ENCODE measurements at regions not wholly inside any gene's neighbourhood (a gene's known extent, or its start where the extent isn't known, plus 50 kb on each side); places are given as distances from the start of the nearest gene placed in this dataset.

- Histone ChIP-seq H3K27ac (ENCODE audit: low read length) (no peak overlapping the region), H3K4me1 (ENCODE audit: control insufficient read depth, insufficient read depth, low read length) (no peaks in the 10 kb centered on the region), H3K4me3 (ENCODE audit: low read depth in 2 of 2, low read length in 2 of 2) (no peak overlapping the region), H3K27me3 (ENCODE audit: control insufficient read depth, insufficient read depth, low read length) (peaks cover 6% of the 10 kb centered on the region; the same call in 1 of the 2 replicates), H3K36me3 (ENCODE audit: control insufficient read depth, insufficient read depth, low read length) (no peaks in the 10 kb centered on the region), H3K9me3 (ENCODE audit: control insufficient read depth, insufficient read depth, low read depth, low read length) (no peaks in the 10 kb centered on the region)
- TF ChIP-seq SIN3A (IDR thresholded peaks at IDR 0.05; ENCODE audit: borderline replicate concordance, insufficient read depth, low read depth, low read length) (no peak), POLR2AphosphoS5 (IDR thresholded peaks at IDR 0.05; ENCODE audit: low read depth, low read length) (no peak), CTCF (IDR thresholded peaks at IDR 0.05) (no peak), REST (IDR thresholded peaks at IDR 0.05; ENCODE audit: insufficient read depth in 1 of 2, low read depth in 2 of 2, low read length in 1 of 2) (no peak), TCF7L2 (IDR thresholded peaks at IDR 0.05; ENCODE audit: low read depth, low read length) (no peak)
- ChIA-PET POLR2A (no interaction called here), CTCF (no interaction called here)
- DNase-seq (ENCODE audit: low read depth, low spot score), result no peak
- intact Hi-C loops (cut with micrococcal nuclease; ENCODE audit: unreplicated experiment) (no loop called here), in situ Hi-C loops (cut with HindIII; ENCODE audit: low pct_unique_long_range_greater_than_20kb, low sequenced_read_pairs) (no loop called here)
- no TSS peak for BruUV-seq (replicated peaks)
- ATAC-seq, result no peak
These were observed 451.5 kb downstream of the GLRX3 start for GRCh38 chr10:130587718-130588117.

- TF ChIP-seq CTCF (IDR thresholded peaks at IDR 0.05) (no peak), TCF7L2 (IDR thresholded peaks at IDR 0.05; ENCODE audit: low read depth, low read length) (no peak), SIN3A (IDR thresholded peaks at IDR 0.05; ENCODE audit: borderline replicate concordance, insufficient read depth, low read depth, low read length) (no peak), POLR2AphosphoS5 (IDR thresholded peaks at IDR 0.05; ENCODE audit: low read depth, low read length) (no peak), REST (IDR thresholded peaks at IDR 0.05; ENCODE audit: insufficient read depth in 1 of 2, low read depth in 2 of 2, low read length in 1 of 2) (no peak)
- in situ Hi-C loops (cut with HindIII; ENCODE audit: low pct_unique_long_range_greater_than_20kb, low sequenced_read_pairs), result no loop called here
- POLR2A ChIA-PET, result interaction anchor here (0.6 kb wide), 2 partner anchors 14 to 23 kb away, joined by 11 to 14 read pairs; no protein-coding TSS in a partner anchor
These were observed 469.8 kb downstream of the GLRX3 start for GRCh38 chr10:130606001-130606405.

More at GRCh38 chr10:130606001-130606405, 469.8 kb downstream of the GLRX3 start:
- intact Hi-C loops (cut with micrococcal nuclease; ENCODE audit: unreplicated experiment), result no loop called here
- no peaks in the 10 kb centered on the region for H3K9me3 ChIP-seq (ENCODE audit: control insufficient read depth, insufficient read depth, low read depth, low read length)
- ATAC-seq (no peak), DNase-seq (ENCODE audit: low read depth, low spot score) (no peak)
- CTCF ChIA-PET, result no interaction called here
- no peak overlapping the region for H3K27ac ChIP-seq (ENCODE audit: low read length)
- H3K4me1 ChIP-seq (ENCODE audit: control insufficient read depth, insufficient read depth, low read length), result no peaks in the 10 kb centered on the region
- H3K36me3 ChIP-seq (ENCODE audit: control insufficient read depth, insufficient read depth, low read length), result no peaks in the 10 kb centered on the region
- no peaks in the 10 kb centered on the region for H3K27me3 ChIP-seq (ENCODE audit: control insufficient read depth, insufficient read depth, low read length)
- BruUV-seq (replicated peaks), result no TSS peak
- H3K4me3 ChIP-seq (ENCODE audit: low read depth in 2 of 2, low read length in 2 of 2), result no peak overlapping the region
